WTC11 (cell line): ENCODE measurements at regions not wholly inside any gene's neighbourhood (a gene's known extent, or its start where the extent isn't known, plus 50 kb on each side); places are given as distances from the start of the nearest gene placed in this dataset.

Experiments used
- ATAC-seq: fragments of 200-7000 bp; cut with Tn5 transposase; 2 replicates; pipeline ENCODE4 v1.10.0; 2021; ENCODE audit warnings: mild to moderate bottlenecking, moderate library complexity
- CTCF ChIA-PET: fragments of 300-600 bp; sonication (Branson Sonifier 250); formaldehyde crosslinking; loops from one replicate; lab custom pipeline; 2021; ENCODE audit warnings: antibody characterized with exemption; lab: Charles Lee
- POLR2A ChIA-PET: fragments of 350-600 bp; sonication (Branson Sonifier 250); formaldehyde crosslinking; loops from one replicate; lab custom pipeline; 2021; ENCODE audit warnings: antibody characterized with exemption; lab: Charles Lee
- DNase-seq: peaks from one replicate; pipeline ENCODE4 v3.0.0; 2021; ENCODE audit warnings: low spot score
- H3K27ac Mint-ChIP-seq: 2 replicates; pipeline ENCODE4 v1.8.0; 2021; ENCODE audit warnings: mixed read lengths
- H3K27me3 Mint-ChIP-seq: 2 replicates; pipeline ENCODE4 v1.8.0; 2021; ENCODE audit warnings: low read depth, mild to moderate bottlenecking, moderate library complexity, mixed read lengths
- H3K36me3 Mint-ChIP-seq: 2 replicates; pipeline ENCODE4 v1.8.0; 2021; ENCODE audit warnings: mixed read lengths
- H3K4me1 Mint-ChIP-seq: 2 replicates; pipeline ENCODE4 v1.8.0; 2022; ENCODE audit warnings: mixed read lengths
- H3K4me3 Mint-ChIP-seq: 2 replicates; pipeline ENCODE4 v1.8.0; 2021; ENCODE audit warnings: mild to moderate bottlenecking, moderate library complexity, mixed read lengths
- H3K9me3 Mint-ChIP-seq: 2 replicates; pipeline ENCODE4 v1.8.0; 2021; ENCODE audit warnings: mixed read lengths
- GRHL2 ChIP-seq: fragments of 250-450 bp; sonication (Bioruptor Pico); IDR thresholded peaks from 2 replicates; pipeline ENCODE4 v1.8.0; 2022; ENCODE audit warnings: mild to moderate bottlenecking, moderate library complexity; ENCODE audit not compliant: insufficient replicate concordance, severe bottlenecking
- HMGA2 ChIP-seq: fragments of 250-450 bp; sonication (Bioruptor Pico); IDR thresholded peaks from 2 replicates; pipeline ENCODE4 v1.4.0; 2021; ENCODE audit warnings: mild to moderate bottlenecking, moderate library complexity
- IRF2 ChIP-seq: sonication (generic); formaldehyde crosslinking; IDR thresholded peaks from 2 replicates; pipeline ENCODE4 v1.8.0; 2022; ENCODE audit warnings: low read depth, missing genetic modification reagents, borderline replicate concordance
- MXD4 ChIP-seq: fragments of 250-450 bp; sonication (Bioruptor Pico); IDR thresholded peaks from 2 replicates; pipeline ENCODE4 v1.8.0; 2021; ENCODE audit warnings: mild to moderate bottlenecking, moderate library complexity, borderline replicate concordance
- NFYB ChIP-seq: sonication (generic); formaldehyde crosslinking; conservative IDR thresholded peaks from 2 replicates; pipeline ENCODE4 v1.8.0; 2022; ENCODE audit warnings: low read depth, missing genetic modification reagents
- RORB ChIP-seq: fragments of 250-450 bp; sonication (Bioruptor Pico); IDR thresholded peaks from 2 replicates; pipeline ENCODE4 v1.9.0; 2021; ENCODE audit warnings: mild to moderate bottlenecking
- TCF7 ChIP-seq: sonication (generic); formaldehyde crosslinking; IDR thresholded peaks from 2 replicates; pipeline ENCODE4 v1.8.0; 2022; ENCODE audit warnings: mild to moderate bottlenecking, low read depth, missing genetic modification reagents, moderate library complexity
- TP53 ChIP-seq: sonication (generic); formaldehyde crosslinking; IDR thresholded peaks from 2 replicates; pipeline ENCODE4 v1.8.1; 2023; ENCODE audit warnings: mild to moderate bottlenecking, missing genetic modification reagents
- ZBTB21 ChIP-seq: sonication (generic); formaldehyde crosslinking; IDR thresholded peaks from 2 replicates; pipeline ENCODE4 v1.8.1; 2023; ENCODE audit warnings: mild to moderate bottlenecking, missing genetic modification reagents, borderline replicate concordance
- ZNF232 ChIP-seq: sonication (generic); formaldehyde crosslinking; IDR thresholded peaks from 2 replicates; pipeline ENCODE4 v1.8.0; 2022; ENCODE audit warnings: mild to moderate bottlenecking, missing genetic modification reagents
- ZNF396 ChIP-seq: fragments of 250-450 bp; sonication (Bioruptor Pico); IDR thresholded peaks from 2 replicates; pipeline ENCODE4 v1.8.0; 2021; ENCODE audit warnings: mild to moderate bottlenecking, moderate library complexity, borderline replicate concordance
- ZNF671 ChIP-seq: fragments of 250-450 bp; sonication (Bioruptor Pico); IDR thresholded peaks from 2 replicates; pipeline ENCODE4 v1.8.0; 2021; ENCODE audit warnings: mild to moderate bottlenecking
- TF ChIP-seq, protein P1 (sequence below): sonication (generic); formaldehyde crosslinking; IDR thresholded peaks from 2 replicates; pipeline ENCODE4 v1.8.0; 2023; ENCODE audit warnings: missing genetic modification reagents
- TF ChIP-seq, protein P2 (sequence below): sonication (generic); formaldehyde crosslinking; IDR thresholded peaks from 2 replicates; pipeline ENCODE4 v1.8.0; 2022; ENCODE audit warnings: mild to moderate bottlenecking, missing genetic modification reagents
- TF ChIP-seq, protein P3 (sequence below): sonication (generic); formaldehyde crosslinking; IDR thresholded peaks from 2 replicates; pipeline ENCODE4 v1.8.0; 2022; ENCODE audit warnings: mild to moderate bottlenecking, missing genetic modification reagents
- TF ChIP-seq, protein P4 (sequence below): fragments of 250-450 bp; sonication (Bioruptor Pico); IDR thresholded peaks from 2 replicates; pipeline ENCODE4 v1.8.0; 2021; ENCODE audit warnings: mild to moderate bottlenecking
- TF ChIP-seq, protein P5 (sequence below): sonication (generic); formaldehyde crosslinking; IDR thresholded peaks from 2 replicates; pipeline ENCODE4 v1.8.0; 2023; ENCODE audit warnings: missing genetic modification reagents, mild to moderate bottlenecking, borderline replicate concordance
- TF ChIP-seq, protein P6 (sequence below): sonication (generic); formaldehyde crosslinking; IDR thresholded peaks from 2 replicates; pipeline ENCODE4 v1.8.1; 2023; ENCODE audit warnings: mild to moderate bottlenecking, missing genetic modification reagents
- TF ChIP-seq, protein P7 (sequence below): sonication (generic); formaldehyde crosslinking; IDR thresholded peaks from 2 replicates; pipeline ENCODE4 v1.8.0; 2022; ENCODE audit warnings: mild to moderate bottlenecking, missing genetic modification reagents
- TF ChIP-seq, protein P8 (sequence below): sonication (generic); formaldehyde crosslinking; IDR thresholded peaks from 2 replicates; pipeline ENCODE4 v1.8.1; 2022; ENCODE audit warnings: low read depth, missing genetic modification reagents, borderline replicate concordance

DNA sequence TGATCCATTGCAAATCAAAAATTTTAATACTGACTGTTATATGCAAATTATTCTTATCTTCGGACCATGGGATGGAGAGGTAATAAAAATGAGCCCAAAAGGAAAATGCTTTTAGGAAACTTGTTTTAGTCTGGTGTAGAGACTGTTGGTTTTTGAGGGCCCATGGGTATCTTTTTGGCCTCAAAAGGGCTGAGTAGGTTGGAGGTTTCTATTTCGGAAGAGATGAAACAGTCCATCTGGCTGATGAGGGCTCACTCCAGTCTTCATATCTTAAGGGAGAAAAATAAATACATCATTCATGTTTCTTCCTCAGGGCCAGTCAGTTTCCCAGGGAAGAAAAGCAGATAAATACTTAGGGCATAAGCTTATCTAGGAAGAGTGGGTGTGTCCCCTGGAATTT is 290.7 kb downstream of the RMST start:
- TF ChIP-seq GRHL2 (CRISPR knock-in tag): no peak
- TF ChIP-seq, protein P1, sequence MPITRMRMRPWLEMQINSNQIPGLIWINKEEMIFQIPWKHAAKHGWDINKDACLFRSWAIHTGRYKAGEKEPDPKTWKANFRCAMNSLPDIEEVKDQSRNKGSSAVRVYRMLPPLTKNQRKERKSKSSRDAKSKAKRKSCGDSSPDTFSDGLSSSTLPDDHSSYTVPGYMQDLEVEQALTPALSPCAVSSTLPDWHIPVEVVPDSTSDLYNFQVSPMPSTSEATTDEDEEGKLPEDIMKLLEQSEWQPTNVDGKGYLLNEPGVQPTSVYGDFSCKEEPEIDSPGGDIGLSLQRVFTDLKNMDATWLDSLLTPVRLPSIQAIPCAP (CRISPR knock-in tag): no peak
- TF ChIP-seq, protein P2, sequence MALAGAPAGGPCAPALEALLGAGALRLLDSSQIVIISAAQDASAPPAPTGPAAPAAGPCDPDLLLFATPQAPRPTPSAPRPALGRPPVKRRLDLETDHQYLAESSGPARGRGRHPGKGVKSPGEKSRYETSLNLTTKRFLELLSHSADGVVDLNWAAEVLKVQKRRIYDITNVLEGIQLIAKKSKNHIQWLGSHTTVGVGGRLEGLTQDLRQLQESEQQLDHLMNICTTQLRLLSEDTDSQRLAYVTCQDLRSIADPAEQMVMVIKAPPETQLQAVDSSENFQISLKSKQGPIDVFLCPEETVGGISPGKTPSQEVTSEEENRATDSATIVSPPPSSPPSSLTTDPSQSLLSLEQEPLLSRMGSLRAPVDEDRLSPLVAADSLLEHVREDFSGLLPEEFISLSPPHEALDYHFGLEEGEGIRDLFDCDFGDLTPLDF (CRISPR knock-in tag): no peak
- TF ChIP-seq, protein P3, sequence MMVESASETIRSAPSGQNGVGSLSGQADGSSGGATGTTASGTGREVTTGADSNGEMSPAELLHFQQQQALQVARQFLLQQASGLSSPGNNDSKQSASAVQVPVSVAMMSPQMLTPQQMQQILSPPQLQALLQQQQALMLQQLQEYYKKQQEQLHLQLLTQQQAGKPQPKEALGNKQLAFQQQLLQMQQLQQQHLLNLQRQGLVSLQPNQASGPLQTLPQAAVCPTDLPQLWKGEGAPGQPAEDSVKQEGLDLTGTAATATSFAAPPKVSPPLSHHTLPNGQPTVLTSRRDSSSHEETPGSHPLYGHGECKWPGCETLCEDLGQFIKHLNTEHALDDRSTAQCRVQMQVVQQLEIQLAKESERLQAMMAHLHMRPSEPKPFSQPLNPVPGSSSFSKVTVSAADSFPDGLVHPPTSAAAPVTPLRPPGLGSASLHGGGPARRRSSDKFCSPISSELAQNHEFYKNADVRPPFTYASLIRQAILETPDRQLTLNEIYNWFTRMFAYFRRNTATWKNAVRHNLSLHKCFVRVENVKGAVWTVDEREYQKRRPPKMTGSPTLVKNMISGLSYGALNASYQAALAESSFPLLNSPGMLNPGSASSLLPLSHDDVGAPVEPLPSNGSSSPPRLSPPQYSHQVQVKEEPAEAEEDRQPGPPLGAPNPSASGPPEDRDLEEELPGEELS: no peak
- TF ChIP-seq TP53 (CRISPR knock-in tag): no peak
- no peak for TF ChIP-seq TCF7 (CRISPR knock-in tag)
- no peak for TF ChIP-seq ZNF396 (CRISPR knock-in tag)
- no peak for TF ChIP-seq IRF2 (CRISPR knock-in tag)
- TF ChIP-seq, protein P4, sequence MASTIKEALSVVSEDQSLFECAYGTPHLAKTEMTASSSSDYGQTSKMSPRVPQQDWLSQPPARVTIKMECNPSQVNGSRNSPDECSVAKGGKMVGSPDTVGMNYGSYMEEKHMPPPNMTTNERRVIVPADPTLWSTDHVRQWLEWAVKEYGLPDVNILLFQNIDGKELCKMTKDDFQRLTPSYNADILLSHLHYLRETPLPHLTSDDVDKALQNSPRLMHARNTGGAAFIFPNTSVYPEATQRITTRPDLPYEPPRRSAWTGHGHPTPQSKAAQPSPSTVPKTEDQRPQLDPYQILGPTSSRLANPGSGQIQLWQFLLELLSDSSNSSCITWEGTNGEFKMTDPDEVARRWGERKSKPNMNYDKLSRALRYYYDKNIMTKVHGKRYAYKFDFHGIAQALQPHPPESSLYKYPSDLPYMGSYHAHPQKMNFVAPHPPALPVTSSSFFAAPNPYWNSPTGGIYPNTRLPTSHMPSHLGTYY (CRISPR knock-in tag): no peak
- no peak for TF ChIP-seq ZNF671 (CRISPR knock-in tag)
- TF ChIP-seq RORB (CRISPR knock-in tag): no peak
- TF ChIP-seq MXD4: no peak
- Mint-ChIP-seq H3K36me3 (no peaks in the 10 kb centered on the region), H3K27me3 (no peaks in the 10 kb centered on the region), H3K9me3 (peaks cover 3% of the 10 kb centered on the region), H3K27ac (no peak overlapping the region), H3K4me3 (no peak overlapping the region), H3K4me1 (peaks cover 13% of the 10 kb centered on the region; the same call in 1 of the 2 replicates)
- ATAC-seq: no peak
- ChIA-PET CTCF (interaction anchor here (0.6 kb wide), 1 partner anchor 1047 kb away, joined by 3 read pairs; no protein-coding TSS in a partner anchor), POLR2A (no interaction called here)
- no peak for DNase-seq

DNA sequence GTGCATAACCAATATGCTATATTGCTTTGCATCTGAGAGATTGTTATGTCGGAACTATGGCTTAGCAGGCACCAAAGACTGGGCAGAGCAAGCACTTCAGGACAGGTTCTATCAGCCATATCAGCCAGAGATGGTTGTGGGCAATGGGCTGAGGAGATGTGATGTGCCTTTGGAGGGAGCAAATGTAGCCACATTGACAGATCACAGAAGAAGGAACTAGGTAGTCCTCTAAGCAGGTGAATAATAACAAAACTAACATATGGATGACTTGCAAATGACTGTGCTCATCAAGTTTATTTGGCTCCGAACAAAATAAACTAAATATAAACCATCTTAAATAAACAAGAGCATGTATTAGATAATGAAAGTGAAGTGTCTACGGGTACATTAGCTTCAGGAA is 291.7 kb downstream of the RMST start:
- Mint-ChIP-seq H3K27ac (no peak overlapping the region), H3K4me1 (peaks cover 13% of the 10 kb centered on the region; the same call in 1 of the 2 replicates), H3K36me3 (no peaks in the 10 kb centered on the region), H3K27me3 (no peaks in the 10 kb centered on the region), H3K9me3 (peaks cover 3% of the 10 kb centered on the region), H3K4me3 (no peak overlapping the region)
- DNase-seq (no peak), ATAC-seq (no peak)
- ChIA-PET POLR2A (no interaction called here), CTCF (interaction anchor here (0.6 kb wide), 1 partner anchor 767 kb away, joined by 3 read pairs; no protein-coding TSS in a partner anchor)
- TF ChIP-seq NFYB: no peak
- no peak for TF ChIP-seq ZBTB21 (CRISPR knock-in tag)
- TF ChIP-seq ZNF232 (CRISPR knock-in tag): no peak
- TF ChIP-seq RORB (CRISPR knock-in tag): no peak
- TF ChIP-seq, protein P5, sequence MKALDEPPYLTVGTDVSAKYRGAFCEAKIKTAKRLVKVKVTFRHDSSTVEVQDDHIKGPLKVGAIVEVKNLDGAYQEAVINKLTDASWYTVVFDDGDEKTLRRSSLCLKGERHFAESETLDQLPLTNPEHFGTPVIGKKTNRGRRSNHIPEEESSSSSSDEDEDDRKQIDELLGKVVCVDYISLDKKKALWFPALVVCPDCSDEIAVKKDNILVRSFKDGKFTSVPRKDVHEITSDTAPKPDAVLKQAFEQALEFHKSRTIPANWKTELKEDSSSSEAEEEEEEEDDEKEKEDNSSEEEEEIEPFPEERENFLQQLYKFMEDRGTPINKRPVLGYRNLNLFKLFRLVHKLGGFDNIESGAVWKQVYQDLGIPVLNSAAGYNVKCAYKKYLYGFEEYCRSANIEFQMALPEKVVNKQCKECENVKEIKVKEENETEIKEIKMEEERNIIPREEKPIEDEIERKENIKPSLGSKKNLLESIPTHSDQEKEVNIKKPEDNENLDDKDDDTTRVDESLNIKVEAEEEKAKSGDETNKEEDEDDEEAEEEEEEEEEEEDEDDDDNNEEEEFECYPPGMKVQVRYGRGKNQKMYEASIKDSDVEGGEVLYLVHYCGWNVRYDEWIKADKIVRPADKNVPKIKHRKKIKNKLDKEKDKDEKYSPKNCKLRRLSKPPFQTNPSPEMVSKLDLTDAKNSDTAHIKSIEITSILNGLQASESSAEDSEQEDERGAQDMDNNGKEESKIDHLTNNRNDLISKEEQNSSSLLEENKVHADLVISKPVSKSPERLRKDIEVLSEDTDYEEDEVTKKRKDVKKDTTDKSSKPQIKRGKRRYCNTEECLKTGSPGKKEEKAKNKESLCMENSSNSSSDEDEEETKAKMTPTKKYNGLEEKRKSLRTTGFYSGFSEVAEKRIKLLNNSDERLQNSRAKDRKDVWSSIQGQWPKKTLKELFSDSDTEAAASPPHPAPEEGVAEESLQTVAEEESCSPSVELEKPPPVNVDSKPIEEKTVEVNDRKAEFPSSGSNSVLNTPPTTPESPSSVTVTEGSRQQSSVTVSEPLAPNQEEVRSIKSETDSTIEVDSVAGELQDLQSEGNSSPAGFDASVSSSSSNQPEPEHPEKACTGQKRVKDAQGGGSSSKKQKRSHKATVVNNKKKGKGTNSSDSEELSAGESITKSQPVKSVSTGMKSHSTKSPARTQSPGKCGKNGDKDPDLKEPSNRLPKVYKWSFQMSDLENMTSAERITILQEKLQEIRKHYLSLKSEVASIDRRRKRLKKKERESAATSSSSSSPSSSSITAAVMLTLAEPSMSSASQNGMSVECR (CRISPR knock-in tag): no peak
- TF ChIP-seq, protein P6, sequence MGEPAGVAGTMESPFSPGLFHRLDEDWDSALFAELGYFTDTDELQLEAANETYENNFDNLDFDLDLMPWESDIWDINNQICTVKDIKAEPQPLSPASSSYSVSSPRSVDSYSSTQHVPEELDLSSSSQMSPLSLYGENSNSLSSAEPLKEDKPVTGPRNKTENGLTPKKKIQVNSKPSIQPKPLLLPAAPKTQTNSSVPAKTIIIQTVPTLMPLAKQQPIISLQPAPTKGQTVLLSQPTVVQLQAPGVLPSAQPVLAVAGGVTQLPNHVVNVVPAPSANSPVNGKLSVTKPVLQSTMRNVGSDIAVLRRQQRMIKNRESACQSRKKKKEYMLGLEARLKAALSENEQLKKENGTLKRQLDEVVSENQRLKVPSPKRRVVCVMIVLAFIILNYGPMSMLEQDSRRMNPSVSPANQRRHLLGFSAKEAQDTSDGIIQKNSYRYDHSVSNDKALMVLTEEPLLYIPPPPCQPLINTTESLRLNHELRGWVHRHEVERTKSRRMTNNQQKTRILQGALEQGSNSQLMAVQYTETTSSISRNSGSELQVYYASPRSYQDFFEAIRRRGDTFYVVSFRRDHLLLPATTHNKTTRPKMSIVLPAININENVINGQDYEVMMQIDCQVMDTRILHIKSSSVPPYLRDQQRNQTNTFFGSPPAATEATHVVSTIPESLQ (CRISPR knock-in tag): no peak
- no peak for TF ChIP-seq MXD4
- TF ChIP-seq, protein P7, sequence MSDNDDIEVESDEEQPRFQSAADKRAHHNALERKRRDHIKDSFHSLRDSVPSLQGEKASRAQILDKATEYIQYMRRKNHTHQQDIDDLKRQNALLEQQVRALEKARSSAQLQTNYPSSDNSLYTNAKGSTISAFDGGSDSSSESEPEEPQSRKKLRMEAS: no peak
- TF ChIP-seq, protein P8, sequence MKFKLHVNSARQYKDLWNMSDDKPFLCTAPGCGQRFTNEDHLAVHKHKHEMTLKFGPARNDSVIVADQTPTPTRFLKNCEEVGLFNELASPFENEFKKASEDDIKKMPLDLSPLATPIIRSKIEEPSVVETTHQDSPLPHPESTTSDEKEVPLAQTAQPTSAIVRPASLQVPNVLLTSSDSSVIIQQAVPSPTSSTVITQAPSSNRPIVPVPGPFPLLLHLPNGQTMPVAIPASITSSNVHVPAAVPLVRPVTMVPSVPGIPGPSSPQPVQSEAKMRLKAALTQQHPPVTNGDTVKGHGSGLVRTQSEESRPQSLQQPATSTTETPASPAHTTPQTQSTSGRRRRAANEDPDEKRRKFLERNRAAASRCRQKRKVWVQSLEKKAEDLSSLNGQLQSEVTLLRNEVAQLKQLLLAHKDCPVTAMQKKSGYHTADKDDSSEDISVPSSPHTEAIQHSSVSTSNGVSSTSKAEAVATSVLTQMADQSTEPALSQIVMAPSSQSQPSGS (CRISPR knock-in tag): no peak
- no peak for TF ChIP-seq HMGA2 (CRISPR knock-in tag)
